Esophagus squamous epithelium (tissue), 5 donors: ENCODE measurements at regions not wholly inside any gene's neighbourhood (a gene's known extent, or its start where the extent isn't known, plus 50 kb on each side); places are given as distances from the start of the nearest gene placed in this dataset.

Experiments
- DNase-seq: peaks from one replicate; lab custom pipeline; 2025; lab: John Stamatoyannopoulos, UW
- H3K27ac ChIP-seq, 4 donors: fragments of 200-600 bp; sonication (generic); one replicate each; pipeline ENCODE4 v1.5.1; 2016 to 2019; ENCODE audit warnings: mild to moderate bottlenecking in 1 of 4
- H3K27me3 ChIP-seq, 4 donors: fragments of 200-600 bp; sonication (generic); 1 replicate in 3 of 4; 2 replicates in 1 of 4; pipeline versions ENCODE4 v1.5.1 to v1.6.0; 2017 to 2021; ENCODE audit warnings: antibody characterized with exemption in 1 of 4
- H3K36me3 ChIP-seq, 3 donors: fragments of 200-600 bp; sonication (generic); one replicate each; pipeline ENCODE4 v1.5.1; 2016 to 2019
- H3K4me1 ChIP-seq, 3 donors: fragments of 200-600 bp; sonication (generic); one replicate each; pipeline ENCODE4 v1.5.1; 2017 to 2019
- H3K4me3 ChIP-seq, 4 donors: fragments of 200-600 bp; sonication (generic); 1 replicate in 3 of 4; 2 replicates in 1 of 4; pipeline ENCODE4 v1.5.1; 2016 to 2019; ENCODE audit warnings: mild to moderate bottlenecking in 2 of 4, moderate library complexity in 1 of 4
- H3K9me3 ChIP-seq, 3 donors: fragments of 200-600 bp; sonication (generic); one replicate each; pipeline ENCODE4 v1.5.1; 2016 to 2019
- POLR2A ChIP-seq, 4 donors: fragments of 450-650 bp; IDR thresholded peaks; one replicate each; pipeline ENCODE4 v1.6.1; 2017; ENCODE audit warnings: antibody characterized with exemption in 4 of 4, mild to moderate bottlenecking in 4 of 4, moderate library complexity in 3 of 4
- WGBS, 2 donors: methylation state at CpG; one replicate each; pipeline ENCODE4 v1.1.5; 2018; 5-methylcytosine and 5-hydroxymethylcytosine counted together
- intact Hi-C: fragments of 100-400 bp; cut with DNase I; formaldehyde crosslinking; loops from one replicate; pipeline ENCODE4 v1.15.0; 2022
- TF ChIP-seq, protein P1 (sequence below), 6 experiments: fragments of 450-650 bp in 4 of 6; fragments of 200-600 bp in 2 of 6; sonication (generic) in 2 of 6; IDR thresholded peaks; one replicate each; pipeline ENCODE4 v1.5.1; 2016 to 2019; ENCODE audit warnings: antibody characterized with exemption in 6 of 6, mild to moderate bottlenecking in 4 of 6, moderate library complexity in 4 of 6
- donor health status: DM: yes; HTN: yes; CAD: no.

DNA sequence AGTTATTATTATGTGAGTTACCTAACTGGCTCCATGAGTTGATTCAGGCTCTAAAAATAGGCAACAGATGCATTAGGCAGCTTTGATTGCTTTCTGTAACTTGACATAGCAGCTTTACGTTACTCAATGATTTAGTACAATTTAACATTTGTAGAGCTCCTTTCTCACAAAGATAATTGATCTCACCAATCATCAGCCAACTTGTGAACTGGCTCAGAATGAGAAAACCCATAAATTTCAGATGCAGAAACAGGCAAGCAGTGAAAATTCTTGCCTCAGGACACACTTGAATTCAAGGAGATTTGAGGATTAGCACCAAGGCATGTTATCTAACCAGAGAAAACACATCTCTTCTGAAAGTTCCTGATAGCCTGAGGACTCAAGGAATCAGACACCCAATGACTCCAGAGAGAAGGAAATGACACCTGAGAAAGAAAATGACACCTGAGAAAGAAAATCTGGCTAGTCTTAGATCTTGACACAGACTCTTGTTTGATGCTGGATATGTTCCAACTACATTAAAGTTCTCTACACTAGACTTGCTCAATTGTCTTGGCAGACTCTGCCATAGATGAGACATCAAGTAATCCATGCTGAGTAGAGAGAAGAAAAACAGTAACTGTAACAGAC is 315.1 kb upstream of the CBLB start:
- intact Hi-C loops = no loop called here
- Histone ChIP-seq H3K4me3 (no peak overlapping the region), H3K9me3 (no peaks in the 10 kb centered on the region), H3K4me1 (peaks cover 0 to 19% (median 0%) of the 10 kb centered on the region in 3 donors), H3K27ac (no peak overlapping the region), H3K27me3 (peaks cover 0 to 32% (median 0%) of the 10 kb centered on the region in 4 donors), H3K36me3 (no peaks in the 10 kb centered on the region)
- TF ChIP-seq, protein P1, sequence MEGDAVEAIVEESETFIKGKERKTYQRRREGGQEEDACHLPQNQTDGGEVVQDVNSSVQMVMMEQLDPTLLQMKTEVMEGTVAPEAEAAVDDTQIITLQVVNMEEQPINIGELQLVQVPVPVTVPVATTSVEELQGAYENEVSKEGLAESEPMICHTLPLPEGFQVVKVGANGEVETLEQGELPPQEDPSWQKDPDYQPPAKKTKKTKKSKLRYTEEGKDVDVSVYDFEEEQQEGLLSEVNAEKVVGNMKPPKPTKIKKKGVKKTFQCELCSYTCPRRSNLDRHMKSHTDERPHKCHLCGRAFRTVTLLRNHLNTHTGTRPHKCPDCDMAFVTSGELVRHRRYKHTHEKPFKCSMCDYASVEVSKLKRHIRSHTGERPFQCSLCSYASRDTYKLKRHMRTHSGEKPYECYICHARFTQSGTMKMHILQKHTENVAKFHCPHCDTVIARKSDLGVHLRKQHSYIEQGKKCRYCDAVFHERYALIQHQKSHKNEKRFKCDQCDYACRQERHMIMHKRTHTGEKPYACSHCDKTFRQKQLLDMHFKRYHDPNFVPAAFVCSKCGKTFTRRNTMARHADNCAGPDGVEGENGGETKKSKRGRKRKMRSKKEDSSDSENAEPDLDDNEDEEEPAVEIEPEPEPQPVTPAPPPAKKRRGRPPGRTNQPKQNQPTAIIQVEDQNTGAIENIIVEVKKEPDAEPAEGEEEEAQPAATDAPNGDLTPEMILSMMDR (IDR thresholded peaks at IDR 0.05) = no peak
- no peak for TF ChIP-seq POLR2A (IDR thresholded peaks at IDR 0.05)
- 22 to 59% methylated on average over 1 of the region's 1 CpG for WGBS, 2 donors
- no peak for DNase-seq

DNA sequence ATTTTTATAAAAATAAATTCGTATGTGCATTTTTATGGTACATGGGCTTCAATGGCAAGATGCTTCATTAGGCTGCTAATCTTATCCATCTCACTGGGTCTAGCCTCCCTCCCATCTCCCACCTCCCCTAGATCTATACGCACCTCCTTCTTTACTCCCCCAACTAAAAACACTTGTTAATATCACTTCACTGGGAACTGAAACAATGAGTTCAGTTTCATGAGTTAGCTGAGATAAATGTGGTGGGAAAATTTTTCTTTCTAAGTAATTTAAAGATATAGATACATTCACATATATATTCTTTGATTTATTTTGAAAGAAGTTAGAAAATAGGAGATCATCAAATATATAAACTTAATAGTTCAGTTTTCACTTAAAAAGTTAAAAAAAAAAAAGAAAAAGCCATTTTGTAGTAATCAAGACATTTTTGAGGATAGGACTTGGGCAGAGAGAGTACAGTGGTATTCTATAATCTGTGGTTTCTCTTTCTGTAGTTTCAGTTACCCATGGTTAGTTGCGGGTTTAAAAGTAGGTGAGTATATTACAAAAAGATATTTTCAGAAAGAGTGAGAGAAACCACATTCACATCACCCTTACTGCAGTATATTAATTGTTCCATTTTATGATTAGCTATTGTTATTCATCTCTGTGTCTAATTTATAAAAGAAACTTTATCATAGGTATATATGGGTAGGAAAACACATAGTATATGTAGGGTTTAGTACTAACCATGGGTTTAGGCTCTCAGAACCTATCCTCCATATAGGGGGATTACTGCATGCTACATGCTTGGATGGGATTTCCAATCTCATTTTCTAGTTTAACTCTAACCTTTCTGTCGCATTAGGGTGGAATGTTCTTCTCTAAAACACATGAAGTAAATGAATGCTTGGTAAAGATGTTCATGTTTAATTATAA is 316.0 kb upstream of the CBLB start:
- WGBS, 2 donors = 67 to 71% methylated on average over 4 of the region's 4 CpGs
- Histone ChIP-seq H3K4me3 (no peak overlapping the region), H3K36me3 (no peaks in the 10 kb centered on the region), H3K27me3 (peaks cover 0 to 29% (median 0%) of the 10 kb centered on the region in 4 donors), H3K27ac (no peak overlapping the region), H3K4me1 (peaks cover 0 to 17% (median 0%) of the 10 kb centered on the region in 3 donors), H3K9me3 (no peaks in the 10 kb centered on the region)
- TF ChIP-seq POLR2A (IDR thresholded peaks at IDR 0.05) = no peak
- TF ChIP-seq, protein P1 (IDR thresholded peaks at IDR 0.05) = no peak
- intact Hi-C loops = no loop called here
- DNase-seq = no peak

DNA sequence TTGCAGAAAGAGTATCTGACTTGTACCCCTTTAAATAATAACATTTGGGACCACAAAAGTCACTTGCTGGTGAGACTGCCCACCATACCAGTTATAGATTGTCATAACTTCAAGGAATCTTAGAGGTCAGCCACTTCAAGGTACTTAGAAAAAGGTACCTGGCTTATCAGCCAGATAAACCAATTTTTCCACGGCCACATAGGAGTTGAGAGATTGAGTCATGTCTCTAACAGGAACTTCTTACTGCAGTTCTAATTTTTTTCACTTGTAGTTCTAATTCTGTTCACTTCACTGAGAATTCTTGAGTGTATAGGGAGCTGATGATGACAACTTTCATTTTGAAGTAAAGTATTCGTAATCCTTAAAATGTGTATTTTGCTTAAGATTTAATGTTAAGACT is 317.1 kb upstream of the CBLB start:
- WGBS, 2 donors = 83% methylated on average over 2 of the region's 2 CpGs
- intact Hi-C loops = no loop called here
- DNase-seq = no peak
- Histone ChIP-seq H3K27me3 (peaks cover 0 to 24% (median 0%) of the 10 kb centered on the region in 4 donors), H3K27ac (no peak overlapping the region), H3K4me3 (no peak overlapping the region), H3K4me1 (peaks cover 0 to 17% (median 0%) of the 10 kb centered on the region in 3 donors), H3K36me3 (no peaks in the 10 kb centered on the region), H3K9me3 (no peaks in the 10 kb centered on the region)
- TF ChIP-seq, protein P1 (IDR thresholded peaks at IDR 0.05) = no peak
- no peak for TF ChIP-seq POLR2A (IDR thresholded peaks at IDR 0.05)

DNA sequence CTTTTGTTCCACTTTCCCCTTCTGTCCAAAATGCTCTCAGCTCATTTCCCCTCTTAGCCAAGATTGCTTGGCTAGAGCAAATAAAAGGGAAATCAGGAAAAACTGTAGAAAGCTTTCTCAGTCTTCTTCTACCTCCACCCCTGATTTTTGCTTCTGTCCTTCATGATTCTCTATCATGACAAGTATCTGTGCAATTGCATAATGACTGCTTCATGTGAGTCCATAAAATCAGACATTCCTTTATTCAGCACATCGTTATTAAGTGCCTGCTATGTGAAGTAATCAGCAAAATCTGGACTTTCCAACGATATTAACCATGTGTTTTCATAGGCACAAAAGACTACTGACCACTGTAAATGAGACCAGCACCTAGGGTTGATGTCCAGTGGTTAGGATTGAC is 321.5 kb upstream of the CBLB start:
- DNase-seq = no peak
- 71 to 73% methylated on average over 2 of the region's 2 CpGs for WGBS, 2 donors

More for the DNA sequence above, 321.5 kb upstream of the CBLB start:
- Histone ChIP-seq H3K4me3 (no peak overlapping the region), H3K9me3 (no peaks in the 10 kb centered on the region), H3K27ac (no peak overlapping the region), H3K36me3 (no peaks in the 10 kb centered on the region), H3K4me1 (no peaks in the 10 kb centered on the region), H3K27me3 (peaks cover 0 to 9% (median 0%) of the 10 kb centered on the region in 4 donors)
- TF ChIP-seq, protein P1 (IDR thresholded peaks at IDR 0.05) = no peak
- no peak for TF ChIP-seq POLR2A (IDR thresholded peaks at IDR 0.05)
- intact Hi-C loops = no loop called here
